H1 (cell line): ENCODE measurements at regions not wholly inside any gene's neighbourhood (a gene's known extent, or its start where the extent isn't known, plus 50 kb on each side); places are given as distances from the start of the nearest gene placed in this dataset.

Source experiments
- TF ChIP-seq, protein P1 (sequence below): IDR thresholded peaks from 2 replicates; pipeline ENCODE4 v1.6.1; 2012; ENCODE audit warnings: low read length, inconsistent platforms
- TF ChIP-seq, protein P2 (sequence below): IDR thresholded peaks from 2 replicates; pipeline ENCODE4 v1.6.1; 2011; ENCODE audit warnings: low read length, improper control_type of control experiment

GRCh38 chr14:37859177-37859576, 263.7 kb downstream of the TTC6 start (continued):
- TF ChIP-seq, protein P1, sequence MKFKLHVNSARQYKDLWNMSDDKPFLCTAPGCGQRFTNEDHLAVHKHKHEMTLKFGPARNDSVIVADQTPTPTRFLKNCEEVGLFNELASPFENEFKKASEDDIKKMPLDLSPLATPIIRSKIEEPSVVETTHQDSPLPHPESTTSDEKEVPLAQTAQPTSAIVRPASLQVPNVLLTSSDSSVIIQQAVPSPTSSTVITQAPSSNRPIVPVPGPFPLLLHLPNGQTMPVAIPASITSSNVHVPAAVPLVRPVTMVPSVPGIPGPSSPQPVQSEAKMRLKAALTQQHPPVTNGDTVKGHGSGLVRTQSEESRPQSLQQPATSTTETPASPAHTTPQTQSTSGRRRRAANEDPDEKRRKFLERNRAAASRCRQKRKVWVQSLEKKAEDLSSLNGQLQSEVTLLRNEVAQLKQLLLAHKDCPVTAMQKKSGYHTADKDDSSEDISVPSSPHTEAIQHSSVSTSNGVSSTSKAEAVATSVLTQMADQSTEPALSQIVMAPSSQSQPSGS = no peak
- TF ChIP-seq, protein P2, sequence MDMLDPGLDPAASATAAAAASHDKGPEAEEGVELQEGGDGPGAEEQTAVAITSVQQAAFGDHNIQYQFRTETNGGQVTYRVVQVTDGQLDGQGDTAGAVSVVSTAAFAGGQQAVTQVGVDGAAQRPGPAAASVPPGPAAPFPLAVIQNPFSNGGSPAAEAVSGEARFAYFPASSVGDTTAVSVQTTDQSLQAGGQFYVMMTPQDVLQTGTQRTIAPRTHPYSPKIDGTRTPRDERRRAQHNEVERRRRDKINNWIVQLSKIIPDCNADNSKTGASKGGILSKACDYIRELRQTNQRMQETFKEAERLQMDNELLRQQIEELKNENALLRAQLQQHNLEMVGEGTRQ = no peak
